Stomach (tissue), 8 donors: ENCODE measurements at regions not wholly inside any gene's neighbourhood (a gene's known extent, or its start where the extent isn't known, plus 50 kb on each side); places are given as distances from the start of the nearest gene placed in this dataset.

Source experiments
- DNase-seq, 2 donors: peaks; one replicate each; pipeline versions ENCODE4 v3.0.0 to v3.0.0-alpha.2; 2013 to 2019
- H3K27ac ChIP-seq, 5 donors: fragments of 200-600 bp in 4 of 5; sonication (generic) in 4 of 5; one replicate each; pipeline ENCODE4 v1.5.1; 2013 to 2019; ENCODE audit warnings: mild to moderate bottlenecking in 1 of 5, moderate library complexity in 1 of 5
- H3K27me3 ChIP-seq, 3 donors: fragments of 200-600 bp; sonication (generic); one replicate each; pipeline ENCODE4 v1.5.1; 2017 to 2019; ENCODE audit warnings: mixed run types in 1 of 3
- H3K36me3 ChIP-seq, 4 donors: fragments of 200-600 bp; sonication (generic); 1 replicate in 3 of 4; 2 replicates in 1 of 4; pipeline ENCODE4 v1.5.1; 2016 to 2019
- H3K4me1 ChIP-seq, 4 donors: fragments of 200-600 bp; sonication (generic); one replicate each; pipeline ENCODE4 v1.5.1; 2016 to 2019
- H3K4me3 ChIP-seq, 4 donors: fragments of 200-600 bp; sonication (generic) in 3 of 4; one replicate each; pipeline ENCODE4 v1.5.1; 2016 to 2019; ENCODE audit warnings: mild to moderate bottlenecking in 1 of 4
- H3K9me3 ChIP-seq, 4 donors: fragments of 200-600 bp; sonication (generic); one replicate each; pipeline ENCODE4 v1.5.1; 2016 to 2019
- CTCF ChIP-seq, 7 experiments: fragments of 450-650 bp in 4 of 7; fragments of 200-600 bp in 3 of 7; sonication (generic) in 3 of 7; IDR thresholded peaks; one replicate each; pipeline ENCODE4 v1.5.1; 2016 to 2019; ENCODE audit warnings: antibody characterized with exemption in 7 of 7, control low read depth in 2 of 7, mild to moderate bottlenecking in 1 of 7
- EP300 ChIP-seq: sonication (generic); formaldehyde crosslinking; IDR thresholded peaks from one replicate; pipeline ENCODE4 v1.6.1; 2017; ENCODE audit warnings: antibody characterized with exemption
- POLR2A ChIP-seq, 4 donors: fragments of 450-650 bp; IDR thresholded peaks; one replicate each; pipeline ENCODE4 v1.6.1; 2016; ENCODE audit warnings: antibody characterized with exemption in 4 of 4, control low read depth in 2 of 4, mild to moderate bottlenecking in 1 of 4, moderate library complexity in 1 of 4
- POLR2AphosphoS5 ChIP-seq, 3 donors: sonication (generic); formaldehyde crosslinking; IDR thresholded peaks; one replicate each; pipeline ENCODE4 v1.6.1; 2016; ENCODE audit warnings: antibody characterized with exemption in 3 of 3
- whole genome bisulfite sequencing, 5 donors: extraction: QIAGEN DNeasy Blood & Tissue Kit in 3 of 5; methylation state at CpG; one replicate each; pipeline versions ENCODE4 v1.1.5 to v1.1.7; 2013 to 2018; 5-methylcytosine and 5-hydroxymethylcytosine counted together
- intact Hi-C: fragments of 100-400 bp; cut with DNase I; formaldehyde crosslinking; loops from one replicate; pipeline ENCODE4 v1.15.1; 2023; ENCODE audit warnings: low total_unique reads
- donor health status: healthy with polysubstance abuse.
- donor health status: Bipolar disorder and iron deficiency.
- donor health status: healthy.

- peak in 1 of 2 donors; percentile 24 for DNase-seq
- Histone ChIP-seq H3K27ac (peak overlapping the region in 4 of 5 donors; percentile 62 to 83 (median 74)), H3K4me1 (peaks cover 21 to 81% (median 63%) of the 10 kb centered on the region in 4 donors), H3K9me3 (no peaks in the 10 kb centered on the region), H3K27me3 (no peaks in the 10 kb centered on the region), H3K4me3 (peak overlapping the region in 1 of 4 donors; percentile 5), H3K36me3 (no peaks in the 10 kb centered on the region)
- 19 to 38% (median 32%) methylated on average over 3 of the region's 3 CpGs for WGBS, 5 donors
- intact Hi-C loops, result no loop called here
- no peak for TF ChIP-seq POLR2A (IDR thresholded peaks at IDR 0.05)
- TF ChIP-seq CTCF (IDR thresholded peaks at IDR 0.05), result no peak
- no peak for TF ChIP-seq EP300
These were observed 68.0 kb upstream of the MBNL1 start for GRCh38 chr3:152200476-152201420.

GRCh38 chr3:152202976-152203626 lies 65.6 kb upstream of the MBNL1 start:
- TF ChIP-seq EP300, result no peak
- TF ChIP-seq POLR2A (IDR thresholded peaks at IDR 0.05), result no peak
- no peak for TF ChIP-seq POLR2AphosphoS5 (IDR thresholded peaks at IDR 0.05)
- no peak for TF ChIP-seq CTCF (IDR thresholded peaks at IDR 0.05)
- H3K9me3 ChIP-seq, result no peaks in the 10 kb centered on the region
- H3K36me3 ChIP-seq, result no peaks in the 10 kb centered on the region
- DNase-seq, result peak in 1 of 2 donors; percentile 38
- intact Hi-C loops, result no loop called here
- peaks cover 16 to 68% (median 48%) of the 10 kb centered on the region in 4 donors for H3K4me1 ChIP-seq
- WGBS, 5 donors, result 20 to 22% (median 21%) methylated on average over 3 of the region's 3 CpGs
- H3K4me3 ChIP-seq, result peak overlapping the region in 3 of 4 donors; percentile 6 to 16 (median 9)
- H3K27me3 ChIP-seq, result no peaks in the 10 kb centered on the region
- peak overlapping the region in 4 of 5 donors; percentile 72 to 83 (median 74) for H3K27ac ChIP-seq

DNA sequence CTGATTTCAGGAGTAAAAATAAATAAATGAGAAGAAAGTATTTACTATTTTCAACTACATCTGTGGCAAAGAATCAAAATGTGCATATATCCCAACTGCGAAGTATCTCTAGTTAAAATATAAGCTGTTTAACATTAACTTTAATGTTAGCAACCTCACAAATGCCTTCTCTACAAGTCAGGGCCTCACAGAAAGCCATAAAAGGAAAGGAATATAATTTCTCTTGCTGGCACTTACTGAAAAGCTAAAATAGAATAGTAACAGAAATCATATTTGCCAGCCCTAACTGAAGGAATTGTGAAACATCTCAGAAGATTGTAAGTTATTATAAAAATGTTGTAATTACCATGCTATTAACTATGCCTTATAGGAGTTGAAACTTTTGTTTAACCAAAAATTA lies 65.1 kb upstream of the MBNL1 start:
- H3K4me1 ChIP-seq, result peaks cover 10 to 62% (median 43%) of the 10 kb centered on the region in 4 donors
- TF ChIP-seq CTCF (IDR thresholded peaks at IDR 0.05), result no peak
- TF ChIP-seq POLR2A (IDR thresholded peaks at IDR 0.05), result no peak
- TF ChIP-seq POLR2AphosphoS5 (IDR thresholded peaks at IDR 0.05), result no peak
- TF ChIP-seq EP300, result no peak
- DNase-seq, result peak in 1 of 2 donors; percentile 19
- no peaks in the 10 kb centered on the region for H3K36me3 ChIP-seq
- intact Hi-C loops, result no loop called here
- 20 to 51% (median 42%) methylated on average over 1 of the region's 1 CpG for WGBS, 5 donors
- peak overlapping the region in 3 of 4 donors; percentile 6 to 20 (median 16) for H3K4me3 ChIP-seq
- peak overlapping the region in 4 of 5 donors; percentile 72 to 83 (median 74) for H3K27ac ChIP-seq
- no peaks in the 10 kb centered on the region for H3K27me3 ChIP-seq
- no peaks in the 10 kb centered on the region for H3K9me3 ChIP-seq

GRCh38 chr3:152204218-152204617 lies 64.5 kb upstream of the MBNL1 start:
- no peak for DNase-seq

More at GRCh38 chr3:152204218-152204617, 64.5 kb upstream of the MBNL1 start:
- no peaks in the 10 kb centered on the region for H3K36me3 ChIP-seq
- peaks cover 9 to 56% (median 38%) of the 10 kb centered on the region in 4 donors for H3K4me1 ChIP-seq
- peak overlapping the region in 4 of 5 donors; percentile 72 to 83 (median 74) for H3K27ac ChIP-seq
- 64 to 76% (median 66%) methylated on average over 2 of the region's 2 CpGs for WGBS, 5 donors
- intact Hi-C loops, result no loop called here
- H3K4me3 ChIP-seq, result peak overlapping the region in 2 of 4 donors; percentile 16 to 20
- no peaks in the 10 kb centered on the region for H3K9me3 ChIP-seq
- H3K27me3 ChIP-seq, result no peaks in the 10 kb centered on the region
- TF ChIP-seq EP300 (no peak), POLR2AphosphoS5 (IDR thresholded peaks at IDR 0.05) (no peak), CTCF (IDR thresholded peaks at IDR 0.05) (no peak), POLR2A (IDR thresholded peaks at IDR 0.05) (no peak)
